ENCODE measurements at regions not wholly inside any gene's neighbourhood (a gene's known extent, or its start where the extent isn't known, plus 50 kb on each side); places are given as distances from the start of the nearest gene placed in this dataset.

GRCh38 chr4:129167640-129168260 is 71.8 kb downstream of the C4orf33 start:
- DNase-seq = peak; percentile 3

DNA sequence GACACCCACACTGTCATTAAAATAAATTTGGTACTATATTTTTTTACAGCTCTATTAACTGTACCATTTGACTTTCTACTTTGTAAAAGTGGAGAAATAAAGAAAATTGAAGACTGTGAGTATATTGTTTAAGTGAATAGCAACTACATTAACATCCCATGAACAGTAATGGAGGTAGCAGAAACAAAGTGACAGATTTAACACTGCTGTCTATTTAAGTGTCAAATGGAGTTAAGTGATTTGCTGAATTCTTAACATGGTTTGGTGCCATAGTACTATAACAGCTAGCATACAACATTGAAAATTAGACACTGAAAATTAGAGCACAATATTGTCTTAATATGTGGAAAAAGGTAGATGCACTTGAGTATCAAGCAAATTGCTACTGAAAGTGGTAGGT is 76.2 kb downstream of the C4orf33 start:
- no peak for DNase-seq

DNA sequence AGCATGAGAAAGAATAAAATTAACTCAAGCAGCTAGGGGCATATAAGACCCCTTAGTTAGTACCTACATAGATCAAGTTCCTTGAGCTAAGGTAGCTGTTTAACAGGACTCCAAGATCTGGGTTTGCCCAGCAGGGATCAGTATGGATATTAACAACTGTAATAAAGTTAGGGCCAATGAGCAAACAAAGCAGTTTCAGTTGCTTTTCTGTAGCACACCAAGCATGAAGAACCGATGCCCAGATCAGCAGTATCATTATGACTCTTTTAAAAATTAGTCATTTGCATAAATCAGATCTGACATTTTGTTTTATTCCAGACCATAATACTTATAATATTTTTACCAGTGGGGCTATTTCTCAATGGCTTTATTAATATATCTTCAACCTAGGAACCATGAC is 80.9 kb downstream of the C4orf33 start:
- DNase-seq = no peak

DNA sequence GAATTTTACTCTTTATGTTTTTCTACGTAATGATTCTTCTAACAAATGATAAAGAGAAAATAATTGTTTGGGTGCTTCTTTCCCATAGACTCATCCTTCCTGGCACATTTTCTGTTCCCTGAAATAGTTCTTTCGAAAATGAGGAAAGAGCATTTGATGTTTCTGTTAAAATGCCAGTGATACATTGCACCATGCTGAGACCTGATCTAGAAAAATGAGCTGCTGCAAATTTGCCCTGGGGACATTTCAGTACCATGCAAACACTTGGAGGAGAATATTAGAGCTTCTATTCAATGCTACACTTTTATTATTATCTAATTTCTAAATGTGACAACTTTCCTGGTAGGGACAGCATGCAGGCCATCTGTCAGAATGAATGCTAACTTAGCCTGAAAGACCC is 83.3 kb downstream of the C4orf33 start:
- no peak for DNase-seq

DNA sequence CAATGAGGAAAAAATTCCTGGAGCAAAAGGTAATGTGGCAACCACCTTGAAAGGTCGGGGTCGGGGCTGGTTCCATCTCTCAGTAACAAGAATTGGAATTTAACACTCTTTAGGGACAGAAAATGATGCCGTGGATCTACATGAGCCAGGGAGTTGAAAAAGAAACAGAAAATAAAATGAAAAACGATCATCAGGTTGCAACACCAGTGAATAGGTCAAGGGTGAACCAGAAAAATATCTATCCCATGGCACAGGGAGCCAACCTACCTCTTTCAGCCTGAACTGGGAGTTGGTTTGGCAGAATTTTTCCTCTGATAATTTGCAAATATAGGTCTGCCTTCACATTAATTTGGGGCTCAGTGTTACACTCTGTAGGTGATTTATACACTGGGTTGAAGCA is 93.7 kb downstream of the C4orf33 start:
- DNase-seq = no peak

DNA sequence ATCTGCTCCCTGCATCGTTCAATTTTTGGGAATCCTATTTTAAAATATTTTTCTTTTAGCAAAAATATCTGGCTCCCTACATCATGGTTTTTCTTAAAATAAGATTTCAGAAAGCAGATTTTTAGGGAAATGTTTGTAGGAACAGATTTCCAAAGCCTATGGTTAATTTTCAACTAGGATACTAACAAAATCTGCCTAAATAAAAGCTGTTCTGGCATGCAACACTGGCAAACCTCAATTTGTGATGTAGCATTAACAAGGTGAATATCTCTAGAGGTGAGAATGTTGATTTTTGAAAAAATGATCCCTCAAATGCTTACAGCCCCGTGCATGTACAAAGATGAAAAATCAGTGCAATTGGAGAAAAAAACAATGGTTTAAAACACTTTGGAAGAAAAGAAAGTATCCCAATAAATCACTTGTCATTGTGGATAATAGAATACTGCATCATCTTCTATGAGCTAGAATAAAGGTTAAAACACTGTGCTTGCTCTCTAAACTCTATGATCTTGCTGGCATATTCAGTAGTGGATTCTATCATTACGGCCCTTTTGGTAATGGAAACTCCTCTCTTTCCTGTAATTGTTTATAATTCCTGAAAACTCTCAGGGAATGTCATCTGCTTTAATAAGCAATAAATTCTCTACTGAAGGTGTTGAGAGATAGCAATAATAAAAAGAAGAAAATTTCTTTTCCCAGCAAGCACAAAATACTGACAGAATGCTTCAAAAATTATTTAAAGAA is 97.6 kb downstream of the C4orf33 start:
- DNase-seq = no peak

- no peak for DNase-seq
Observed at GRCh38 chr4:129208481-129208880, 112.5 kb downstream of the C4orf33 start.

DNA sequence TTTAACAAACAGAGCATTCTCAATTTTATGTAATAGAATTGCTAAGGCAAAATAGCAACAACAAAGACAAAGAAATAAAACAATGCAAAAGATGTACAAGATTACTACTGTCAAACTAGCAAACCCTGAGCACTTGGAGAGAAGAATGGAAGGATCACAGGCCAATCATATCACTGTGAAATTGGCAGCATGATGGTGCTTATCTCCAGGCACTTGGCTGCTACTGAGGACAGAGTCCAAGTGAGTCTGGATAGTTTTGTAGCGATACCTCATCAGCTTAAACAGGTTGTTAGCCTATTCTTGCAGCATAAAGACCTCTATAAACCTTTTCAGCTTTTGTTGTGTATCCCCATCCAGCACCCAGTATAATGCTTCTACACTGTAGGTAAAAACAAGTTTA is 117.7 kb downstream of the C4orf33 start:
- DNase-seq = no peak

DNA sequence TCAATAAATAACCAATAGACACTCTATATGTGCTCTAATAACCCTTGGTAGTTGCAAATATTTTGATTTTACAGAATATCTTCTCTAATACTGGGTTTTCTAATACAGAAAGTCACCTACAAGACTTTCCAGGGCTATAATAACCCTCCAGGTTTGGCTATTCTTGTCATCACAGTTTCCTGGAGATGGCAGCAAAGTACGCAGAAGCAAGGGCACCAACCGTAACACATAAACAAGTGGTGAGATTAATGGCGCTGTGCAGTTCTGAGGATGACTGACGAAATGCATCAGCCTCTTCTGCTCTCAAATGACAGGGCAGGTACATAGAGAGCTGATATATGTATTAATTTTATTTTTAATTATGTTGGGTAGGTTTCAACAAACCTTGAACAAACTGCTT is 122.4 kb downstream of the C4orf33 start:
- peak; percentile 8 for DNase-seq

DNA sequence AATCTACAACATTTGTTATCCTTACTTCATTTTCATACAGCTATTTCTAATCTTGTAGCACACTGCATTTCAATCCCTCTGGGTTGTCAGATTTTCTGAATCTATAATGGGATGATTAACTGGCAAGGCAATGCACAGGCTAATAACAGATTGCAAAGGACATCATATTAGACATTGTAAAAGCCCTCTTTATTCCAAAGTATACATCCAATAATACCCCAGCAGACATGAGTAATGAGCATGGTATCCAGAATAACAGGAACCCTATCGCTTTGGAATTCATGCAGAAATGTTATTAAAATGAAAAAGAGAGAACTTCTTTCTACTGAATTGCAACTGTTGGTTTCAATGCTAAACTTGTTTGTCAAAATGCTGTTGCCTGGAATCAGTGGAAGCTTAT is 122.9 kb downstream of the C4orf33 start:
- no peak for DNase-seq

- no peak for DNase-seq
Observed at GRCh38 chr4:129220254-129220653, 124.3 kb downstream of the C4orf33 start.

DNA sequence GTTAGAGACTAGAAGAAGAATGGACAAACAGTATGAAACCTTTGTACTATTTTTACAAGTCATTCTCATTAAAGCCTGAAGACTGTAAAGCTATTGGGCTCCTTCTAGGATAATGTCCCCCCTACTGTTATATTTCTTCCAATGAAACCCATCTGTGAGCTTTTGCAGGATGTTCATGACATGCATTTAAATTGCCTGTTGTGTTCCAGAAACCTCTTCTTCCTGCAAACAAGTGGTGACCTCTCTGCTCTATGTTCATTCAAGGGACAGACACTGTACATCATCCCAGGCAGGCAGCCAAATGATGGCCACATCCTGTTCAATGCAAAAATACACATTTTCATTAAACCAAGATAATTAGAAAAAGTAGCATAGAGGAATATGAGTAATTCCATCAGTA is 128.0 kb downstream of the C4orf33 start:
- no peak for DNase-seq

DNA sequence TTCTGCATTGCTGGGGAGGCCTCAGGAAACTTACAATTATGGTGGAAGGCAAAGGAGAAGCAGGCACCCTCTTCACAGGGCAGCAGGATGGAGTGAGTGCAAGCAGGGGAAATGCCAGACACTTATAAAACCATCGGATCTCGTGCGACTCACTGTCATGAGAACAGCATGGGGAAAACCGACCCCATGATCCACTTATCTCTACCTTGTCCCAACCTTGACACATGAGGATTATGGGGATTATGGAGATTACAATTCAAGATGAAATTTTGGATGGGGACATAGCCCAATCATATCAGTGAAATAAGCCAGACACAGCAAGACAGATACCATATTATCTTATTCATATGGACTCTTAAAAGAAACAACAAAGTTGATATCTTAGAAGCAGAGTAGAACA is 134.9 kb downstream of the C4orf33 start:
- no peak for DNase-seq

DNA sequence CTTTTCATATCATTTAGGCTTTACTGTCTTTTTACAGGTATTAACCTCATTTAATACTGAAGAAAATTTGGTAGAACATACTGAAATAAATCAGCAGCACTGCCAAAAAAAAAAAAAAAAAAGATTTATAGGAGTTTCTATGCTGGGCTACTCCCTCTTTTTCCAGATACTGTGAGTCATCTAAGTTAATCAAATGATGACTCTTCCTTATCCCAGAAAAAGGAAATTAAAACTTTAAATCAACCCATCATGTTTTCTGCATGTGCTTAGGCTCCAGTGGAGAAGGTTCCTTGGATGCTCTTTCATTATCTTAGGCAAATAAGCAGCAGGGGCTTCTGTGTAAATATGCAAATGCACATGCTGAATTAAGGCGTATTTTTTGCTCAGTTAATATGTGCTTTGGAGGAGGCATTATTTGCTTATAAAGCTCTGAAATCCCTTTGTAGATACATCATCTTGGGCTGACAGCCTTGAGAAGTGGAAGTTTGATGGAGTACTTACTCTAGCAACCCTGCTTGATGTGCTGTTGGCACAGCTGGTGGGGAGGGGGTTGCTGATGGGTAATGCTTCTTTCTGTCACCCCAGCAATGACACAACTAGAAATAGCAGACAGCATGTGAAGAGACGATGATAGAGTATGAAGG is 136.1 kb downstream of the C4orf33 start:
- no peak for DNase-seq

GRCh38 chr4:129232589-129233337 is 136.8 kb downstream of the C4orf33 start:
- DNase-seq = no peak

DNA sequence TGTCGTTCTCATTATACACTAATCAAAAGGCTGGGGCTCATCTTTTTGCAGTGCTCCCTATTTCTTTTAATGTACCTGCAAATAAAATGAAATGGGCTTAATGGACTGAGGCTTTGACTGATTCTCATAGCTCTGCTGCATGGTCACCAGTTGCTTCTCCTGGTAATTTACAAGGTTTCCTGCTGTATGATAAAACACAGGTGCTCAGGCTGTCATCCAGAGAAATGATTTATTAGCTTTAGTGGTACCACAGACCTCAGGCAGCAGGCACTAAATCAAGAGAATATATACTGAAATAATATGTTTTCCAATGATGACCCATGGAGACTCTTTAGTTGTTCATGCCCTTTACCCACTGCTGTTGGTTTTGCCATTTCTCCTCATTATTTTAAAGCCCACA is 137.7 kb downstream of the C4orf33 start:
- no peak for DNase-seq

DNA sequence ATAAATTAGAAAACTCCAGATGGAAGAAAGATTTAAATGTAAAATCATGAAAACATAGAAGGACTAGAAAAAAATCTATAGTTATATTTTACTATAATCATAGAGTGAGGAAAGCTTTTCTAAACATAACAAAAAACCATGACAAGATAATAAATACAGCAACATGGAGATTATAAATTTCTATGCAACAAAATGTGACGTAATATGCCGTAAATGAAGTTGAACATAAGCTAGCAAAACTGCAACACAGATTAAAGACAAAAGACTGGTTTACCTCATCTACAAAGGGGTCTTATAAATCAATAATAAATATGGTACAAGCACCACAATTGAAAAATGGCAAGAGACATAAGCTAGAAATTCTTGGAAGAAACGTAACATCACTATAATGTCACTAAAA is 140.4 kb downstream of the C4orf33 start:
- no peak for DNase-seq

DNA sequence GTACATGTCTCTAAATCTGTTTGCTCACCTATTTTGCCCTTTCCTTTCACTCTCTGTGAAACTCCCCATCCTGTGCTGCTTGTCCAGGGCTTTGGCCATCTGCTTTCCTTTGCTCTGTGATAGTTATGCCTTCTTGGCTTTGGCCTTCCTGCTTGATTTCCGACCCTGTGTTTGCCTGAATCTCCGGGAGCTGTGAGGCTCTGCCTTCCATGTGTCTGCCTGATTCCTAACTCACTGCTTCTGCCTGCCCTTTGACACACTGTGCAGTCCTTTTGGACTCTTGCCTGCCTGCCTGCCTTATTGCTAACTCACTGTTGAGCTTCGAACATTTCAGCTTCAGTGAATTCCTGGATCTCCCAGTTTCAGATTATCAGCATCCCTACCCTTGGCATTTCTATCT is 143.1 kb downstream of the C4orf33 start:
- peak; percentile 15 for DNase-seq

DNA sequence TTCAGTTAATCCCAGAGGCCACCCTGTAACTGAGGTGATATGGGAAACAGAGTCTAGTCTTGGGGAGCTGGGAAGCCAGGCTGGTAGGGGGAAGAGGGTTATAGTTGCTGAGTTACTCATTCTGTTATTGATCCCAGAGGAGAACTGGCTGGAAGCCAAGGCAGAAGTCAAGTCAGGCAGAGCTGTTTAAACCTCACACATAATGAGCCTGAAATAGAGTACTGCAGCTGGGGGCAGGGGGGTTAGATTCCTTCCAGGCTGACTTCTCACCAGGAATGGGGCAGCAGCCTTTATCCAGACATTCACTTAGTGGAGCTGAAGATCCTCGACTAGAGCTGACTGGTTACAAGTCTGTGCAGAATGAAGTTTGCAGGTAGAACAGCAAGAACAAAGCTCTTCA is 144.9 kb downstream of the C4orf33 start:
- DNase-seq = no peak

GRCh38 chr4:129246145-129246544 is 150.2 kb downstream of the C4orf33 start:
- DNase-seq = no peak

DNA sequence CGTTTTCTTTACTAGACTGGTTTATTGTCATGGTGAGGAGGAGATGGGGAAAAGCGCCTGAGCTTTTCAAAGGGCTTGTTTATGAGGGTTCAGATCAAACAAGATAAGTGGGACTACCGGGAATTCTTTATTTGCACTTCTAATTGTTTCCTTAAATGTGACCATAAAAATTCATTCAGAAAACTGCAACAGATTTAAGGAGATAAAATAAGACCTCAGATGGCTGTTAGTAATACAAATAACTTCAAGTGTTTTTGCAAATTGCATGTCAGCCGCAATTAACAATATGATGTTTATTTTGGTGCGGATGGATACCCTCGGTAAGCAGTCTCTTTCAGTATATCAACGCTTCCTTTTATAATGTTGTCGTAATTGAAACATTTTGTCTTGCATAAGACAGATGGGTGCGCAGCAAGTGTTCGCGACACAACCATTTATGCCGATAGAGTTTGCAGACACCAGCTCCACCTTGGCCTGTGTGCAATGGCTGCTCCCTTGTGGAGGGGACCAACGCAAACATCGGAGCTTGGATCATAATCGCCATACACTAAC is 151.0 kb downstream of the C4orf33 start:
- no peak for DNase-seq

DNA sequence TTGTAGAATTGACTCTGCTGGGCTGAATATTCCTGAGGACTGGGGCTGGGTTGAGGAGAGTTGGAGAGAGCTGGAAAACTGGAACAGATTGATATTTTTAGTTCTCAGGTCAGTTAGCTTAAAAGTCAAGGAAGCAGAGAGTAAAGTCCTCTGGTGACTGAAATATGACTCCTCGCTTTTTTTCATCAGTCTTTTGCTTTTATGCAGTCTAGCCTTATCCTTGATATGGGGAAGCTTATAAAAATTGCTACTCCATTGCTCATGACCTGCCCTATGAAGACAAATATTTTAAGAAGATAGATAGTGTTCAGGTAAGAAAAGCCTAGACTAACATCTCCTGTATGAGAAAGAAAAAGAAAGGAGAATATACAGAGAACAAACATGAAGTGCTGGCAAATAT is 152.7 kb downstream of the C4orf33 start:
- DNase-seq = no peak

DNA sequence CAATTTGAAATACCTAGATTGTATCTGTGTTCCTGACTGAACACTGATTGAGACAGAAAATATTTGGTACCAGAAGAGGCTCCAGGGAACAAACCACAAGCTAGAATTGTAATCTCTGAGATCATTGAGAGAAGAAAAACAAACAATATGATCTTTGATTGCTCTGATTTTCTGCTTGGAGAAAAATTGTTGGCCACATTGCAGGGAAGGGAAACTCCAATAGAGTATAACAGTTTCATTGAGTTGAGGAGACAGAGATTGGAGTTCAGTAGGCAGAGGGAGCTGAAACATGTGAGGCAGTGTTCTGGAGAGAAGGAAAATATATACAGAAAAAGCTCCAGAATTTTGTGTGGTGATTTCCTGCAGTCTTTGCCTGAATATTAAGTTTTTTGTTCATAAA is 158.2 kb downstream of the C4orf33 start:
- DNase-seq = no peak

All from hindlimb muscle (tissue), 1 donor.